ENCODE measurements at regions not wholly inside any gene's neighbourhood (a gene's known extent, or its start where the extent isn't known, plus 50 kb on each side); places are given as distances from the start of the nearest gene placed in this dataset.

DNA sequence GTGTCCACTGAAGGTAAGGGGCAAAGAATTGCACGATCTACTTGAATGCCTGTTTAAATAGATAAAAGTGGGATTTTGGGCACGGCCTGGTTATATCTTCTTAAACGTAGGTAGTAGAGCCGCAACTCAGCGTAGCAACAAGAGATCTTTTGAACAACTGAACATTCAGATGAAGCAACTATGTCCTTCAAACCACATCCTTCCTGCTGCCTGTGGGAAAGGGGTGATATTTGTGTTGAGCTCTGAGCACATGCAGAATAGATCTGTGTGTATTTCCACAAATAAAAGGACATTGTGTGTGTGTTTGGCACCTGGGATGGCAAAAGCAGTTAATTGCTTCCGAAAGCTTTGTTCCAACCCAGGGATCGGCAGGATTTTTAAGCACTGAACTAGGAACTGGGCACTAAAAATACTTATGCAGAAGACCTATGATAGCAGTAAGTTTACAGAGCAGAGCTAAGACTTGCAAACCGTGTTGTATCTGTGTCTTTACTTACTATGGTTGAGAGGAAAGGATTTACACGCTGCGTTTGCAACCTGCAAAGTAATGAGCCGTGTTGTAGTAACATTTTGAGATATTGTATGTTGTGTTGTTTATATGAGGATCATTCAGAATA is 333.4 kb downstream of the CHRM3 start:
- TF ChIP-seq, protein P1, sequence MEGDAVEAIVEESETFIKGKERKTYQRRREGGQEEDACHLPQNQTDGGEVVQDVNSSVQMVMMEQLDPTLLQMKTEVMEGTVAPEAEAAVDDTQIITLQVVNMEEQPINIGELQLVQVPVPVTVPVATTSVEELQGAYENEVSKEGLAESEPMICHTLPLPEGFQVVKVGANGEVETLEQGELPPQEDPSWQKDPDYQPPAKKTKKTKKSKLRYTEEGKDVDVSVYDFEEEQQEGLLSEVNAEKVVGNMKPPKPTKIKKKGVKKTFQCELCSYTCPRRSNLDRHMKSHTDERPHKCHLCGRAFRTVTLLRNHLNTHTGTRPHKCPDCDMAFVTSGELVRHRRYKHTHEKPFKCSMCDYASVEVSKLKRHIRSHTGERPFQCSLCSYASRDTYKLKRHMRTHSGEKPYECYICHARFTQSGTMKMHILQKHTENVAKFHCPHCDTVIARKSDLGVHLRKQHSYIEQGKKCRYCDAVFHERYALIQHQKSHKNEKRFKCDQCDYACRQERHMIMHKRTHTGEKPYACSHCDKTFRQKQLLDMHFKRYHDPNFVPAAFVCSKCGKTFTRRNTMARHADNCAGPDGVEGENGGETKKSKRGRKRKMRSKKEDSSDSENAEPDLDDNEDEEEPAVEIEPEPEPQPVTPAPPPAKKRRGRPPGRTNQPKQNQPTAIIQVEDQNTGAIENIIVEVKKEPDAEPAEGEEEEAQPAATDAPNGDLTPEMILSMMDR (conservative IDR thresholded peaks at IDR 0.05) = no peak
- no peak for TF ChIP-seq EZH2 (IDR thresholded peaks at IDR 0.05; ENCODE audit: low read depth)

All from PC-9 (cell line).